ENCODE measurements at regions not wholly inside any gene's neighbourhood (a gene's known extent, or its start where the extent isn't known, plus 50 kb on each side); places are given as distances from the start of the nearest gene placed in this dataset.

- no peak overlapping the region for H3K4me3 ChIP-seq (ENCODE audit: low read depth, low read length)
- DNase-seq (ENCODE audit: low read depth), result no peak
- TF ChIP-seq MYC (IDR thresholded peaks at IDR 0.05; ENCODE audit: low read depth, low read length) (no peak), CTCF (IDR thresholded peaks at IDR 0.05; ENCODE audit: low read depth, low read length) (no peak), MAX (IDR thresholded peaks at IDR 0.05; ENCODE audit: low read depth, low read length) (no peak), POLR2A (IDR thresholded peaks at IDR 0.05; ENCODE audit: extremely low read depth, insufficient read length) (no peak)
These were observed 537.5 kb downstream of the ZPLD1 start for GRCh38 chr3:102972350-102972749.

- DNase-seq (ENCODE audit: low read depth), result no peak
- no peak for TF ChIP-seq POLR2A (IDR thresholded peaks at IDR 0.05; ENCODE audit: extremely low read depth, insufficient read length)
- no peak for TF ChIP-seq CTCF (IDR thresholded peaks at IDR 0.05; ENCODE audit: low read depth, low read length)
- no peak for TF ChIP-seq MYC (IDR thresholded peaks at IDR 0.05; ENCODE audit: low read depth, low read length)
- no peak for TF ChIP-seq MAX (IDR thresholded peaks at IDR 0.05; ENCODE audit: low read depth, low read length)
- no peak overlapping the region for H3K4me3 ChIP-seq (ENCODE audit: low read depth, low read length)
These were observed 539.5 kb downstream of the ZPLD1 start for GRCh38 chr3:102974333-102974732.

- TF ChIP-seq MAX (IDR thresholded peaks at IDR 0.05; ENCODE audit: low read depth, low read length) (no peak), MYC (IDR thresholded peaks at IDR 0.05; ENCODE audit: low read depth, low read length) (no peak), CTCF (IDR thresholded peaks at IDR 0.05; ENCODE audit: low read depth, low read length) (no peak), POLR2A (IDR thresholded peaks at IDR 0.05; ENCODE audit: extremely low read depth, insufficient read length) (no peak)
- no peak for DNase-seq (ENCODE audit: low read depth)
- no peak overlapping the region for H3K4me3 ChIP-seq (ENCODE audit: low read depth, low read length)
These were observed 544.4 kb downstream of the ZPLD1 start for GRCh38 chr3:102979191-102979590.

- DNase-seq (ENCODE audit: low read depth), result no peak
- no peak for TF ChIP-seq MAX (IDR thresholded peaks at IDR 0.05; ENCODE audit: low read depth, low read length)
- TF ChIP-seq CTCF (IDR thresholded peaks at IDR 0.05; ENCODE audit: low read depth, low read length), result no peak
- TF ChIP-seq MYC (IDR thresholded peaks at IDR 0.05; ENCODE audit: low read depth, low read length), result no peak
- TF ChIP-seq POLR2A (IDR thresholded peaks at IDR 0.05; ENCODE audit: extremely low read depth, insufficient read length), result no peak
- no peak overlapping the region for H3K4me3 ChIP-seq (ENCODE audit: low read depth, low read length)
These were observed 545.0 kb downstream of the ZPLD1 start for GRCh38 chr3:102979682-102980354.

GRCh38 chr3:102980355-102980696, 545.5 kb downstream of the ZPLD1 start:
- DNase-seq (ENCODE audit: low read depth), result no peak
- TF ChIP-seq MAX (IDR thresholded peaks at IDR 0.05; ENCODE audit: low read depth, low read length) (no peak), POLR2A (IDR thresholded peaks at IDR 0.05; ENCODE audit: extremely low read depth, insufficient read length) (no peak), MYC (IDR thresholded peaks at IDR 0.05; ENCODE audit: low read depth, low read length) (no peak), CTCF (IDR thresholded peaks at IDR 0.05; ENCODE audit: low read depth, low read length) (no peak)
- no peak overlapping the region for H3K4me3 ChIP-seq (ENCODE audit: low read depth, low read length)

All from NB4 (cell line).